Uterus (tissue), 3 donors: ENCODE measurements at regions not wholly inside any gene's neighbourhood (a gene's known extent, or its start where the extent isn't known, plus 50 kb on each side); places are given as distances from the start of the nearest gene placed in this dataset.
"Not testable (repeated sequence)": the region's sequence is repeated elsewhere in the genome, so short reads cannot be mapped to it uniquely, and the experiment has no call there.

Source experiments
- DNase-seq, 2 donors: peaks; one replicate each; pipeline ENCODE4 v3.0.0-alpha.2; 2019 to 2020
- H3K27ac ChIP-seq, 2 donors: fragments of 200-600 bp; sonication (generic); 1 replicate in 1 of 2; 2 replicates in 1 of 2; pipeline ENCODE4 v1.5.1; 2016 to 2018
- H3K27me3 ChIP-seq, 2 donors: fragments of 200-600 bp; sonication (generic); one replicate each; pipeline ENCODE4 v1.5.1; 2018 to 2019; ENCODE audit warnings: control low read depth in 1 of 2
- H3K36me3 ChIP-seq, 2 donors: fragments of 200-600 bp; sonication (generic); one replicate each; pipeline ENCODE4 v1.5.1; 2019; ENCODE audit warnings: control low read depth in 1 of 2
- H3K4me1 ChIP-seq, 2 donors: fragments of 200-600 bp; sonication (generic); one replicate each; pipeline ENCODE4 v1.5.1; 2018 to 2019; ENCODE audit warnings: control low read depth in 1 of 2
- H3K4me3 ChIP-seq, 2 donors: fragments of 200-600 bp; sonication (generic); 1 replicate in 1 of 2; 2 replicates in 1 of 2; pipeline ENCODE4 v1.5.1; 2018 to 2019; ENCODE audit warnings: mild to moderate bottlenecking in 1 of 2
- H3K9me3 ChIP-seq, 2 donors: fragments of 200-600 bp; sonication (generic); one replicate each; pipeline ENCODE4 v1.5.1; 2019; ENCODE audit warnings: control low read depth in 1 of 2
- POLR2A ChIP-seq, 2 donors: fragments of 450-650 bp; IDR thresholded peaks; one replicate each; pipeline ENCODE4 v1.6.1; 2016; ENCODE audit warnings: antibody characterized with exemption in 2 of 2, mild to moderate bottlenecking in 1 of 2, moderate library complexity in 1 of 2
- intact Hi-C: fragments of 100-400 bp; cut with DNase I; formaldehyde crosslinking; loops from one replicate; pipeline ENCODE4 v1.15.1; 2023; ENCODE audit warnings: low total_unique reads
- TF ChIP-seq, protein P1 (sequence below), 4 experiments: fragments of 200-600 bp in 2 of 4; fragments of 450-650 bp in 2 of 4; sonication (generic) in 2 of 4; IDR thresholded peaks; one replicate each; pipeline ENCODE4 v1.5.1; 2016 to 2019; ENCODE audit warnings: antibody characterized with exemption in 4 of 4, mild to moderate bottlenecking in 2 of 4, moderate library complexity in 1 of 4
- donor health status: DM: yes; HTN: yes; CAD: no.

DNA sequence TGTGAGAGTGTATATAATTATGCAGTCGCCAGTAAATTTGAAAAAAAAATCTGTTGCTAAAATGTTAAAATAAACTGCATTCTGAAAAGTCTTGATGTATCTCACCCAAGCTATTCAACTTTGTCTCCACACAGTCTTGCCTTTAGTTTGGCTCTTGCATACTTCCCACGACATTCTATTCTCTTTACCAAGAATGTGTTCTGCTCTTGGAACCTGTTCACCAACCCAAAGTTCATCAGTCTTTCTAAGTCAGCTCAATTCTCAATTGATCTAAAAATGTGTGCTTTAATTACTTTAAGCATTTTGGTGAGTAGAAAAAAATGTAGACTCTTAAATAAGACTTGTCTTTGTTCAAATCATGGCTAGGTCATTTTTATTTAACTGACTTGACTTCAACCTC, 657.7 kb upstream of the TBL1XR1 start:
- Histone ChIP-seq H3K9me3 (no peaks in the 10 kb centered on the region), H3K4me3 (no peak overlapping the region), H3K27ac (no peak overlapping the region), H3K27me3 (no peaks in the 10 kb centered on the region), H3K4me1 (no peaks in the 10 kb centered on the region), H3K36me3 (no peaks in the 10 kb centered on the region)
- intact Hi-C loops = no loop called here
- TF ChIP-seq, protein P1, sequence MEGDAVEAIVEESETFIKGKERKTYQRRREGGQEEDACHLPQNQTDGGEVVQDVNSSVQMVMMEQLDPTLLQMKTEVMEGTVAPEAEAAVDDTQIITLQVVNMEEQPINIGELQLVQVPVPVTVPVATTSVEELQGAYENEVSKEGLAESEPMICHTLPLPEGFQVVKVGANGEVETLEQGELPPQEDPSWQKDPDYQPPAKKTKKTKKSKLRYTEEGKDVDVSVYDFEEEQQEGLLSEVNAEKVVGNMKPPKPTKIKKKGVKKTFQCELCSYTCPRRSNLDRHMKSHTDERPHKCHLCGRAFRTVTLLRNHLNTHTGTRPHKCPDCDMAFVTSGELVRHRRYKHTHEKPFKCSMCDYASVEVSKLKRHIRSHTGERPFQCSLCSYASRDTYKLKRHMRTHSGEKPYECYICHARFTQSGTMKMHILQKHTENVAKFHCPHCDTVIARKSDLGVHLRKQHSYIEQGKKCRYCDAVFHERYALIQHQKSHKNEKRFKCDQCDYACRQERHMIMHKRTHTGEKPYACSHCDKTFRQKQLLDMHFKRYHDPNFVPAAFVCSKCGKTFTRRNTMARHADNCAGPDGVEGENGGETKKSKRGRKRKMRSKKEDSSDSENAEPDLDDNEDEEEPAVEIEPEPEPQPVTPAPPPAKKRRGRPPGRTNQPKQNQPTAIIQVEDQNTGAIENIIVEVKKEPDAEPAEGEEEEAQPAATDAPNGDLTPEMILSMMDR (IDR thresholded peaks at IDR 0.05) = no peak
- TF ChIP-seq POLR2A (IDR thresholded peaks at IDR 0.05) = no peak
- DNase-seq = no peak

DNA sequence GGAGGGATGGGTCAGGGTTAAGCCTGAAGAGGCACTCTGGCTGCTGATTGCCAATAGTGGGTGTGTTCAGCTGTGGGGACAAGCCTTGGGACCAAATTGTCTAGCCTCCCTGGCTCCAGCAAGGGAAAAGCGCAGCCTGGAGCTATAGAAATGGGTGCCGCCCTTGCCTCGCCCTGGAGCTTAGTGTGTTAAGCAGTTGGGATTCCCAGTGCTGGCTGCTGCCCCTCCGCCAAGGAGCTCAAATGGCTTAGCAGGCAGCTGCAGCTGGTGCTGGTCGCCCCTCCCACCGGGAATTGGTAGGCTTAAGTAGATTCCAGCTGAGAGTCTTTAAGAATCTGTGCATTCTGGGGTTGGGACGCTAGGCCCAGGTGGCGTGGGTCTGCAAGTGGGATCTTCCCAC, 662.9 kb upstream of the TBL1XR1 start:
- no peak for DNase-seq
- H3K4me3 ChIP-seq = no peak overlapping the region
- no peaks in the 10 kb centered on the region for H3K4me1 ChIP-seq
- no peak for TF ChIP-seq POLR2A (IDR thresholded peaks at IDR 0.05)
- TF ChIP-seq, protein P1 (IDR thresholded peaks at IDR 0.05) = no peak
- H3K27me3 ChIP-seq = no peaks in the 10 kb centered on the region
- H3K27ac ChIP-seq = no peak overlapping the region
- intact Hi-C loops = no loop called here
- no peaks in the 10 kb centered on the region for H3K36me3 ChIP-seq
- H3K9me3 ChIP-seq = peaks cover 0 to 14% of the 10 kb centered on the region in 2 donors

DNA sequence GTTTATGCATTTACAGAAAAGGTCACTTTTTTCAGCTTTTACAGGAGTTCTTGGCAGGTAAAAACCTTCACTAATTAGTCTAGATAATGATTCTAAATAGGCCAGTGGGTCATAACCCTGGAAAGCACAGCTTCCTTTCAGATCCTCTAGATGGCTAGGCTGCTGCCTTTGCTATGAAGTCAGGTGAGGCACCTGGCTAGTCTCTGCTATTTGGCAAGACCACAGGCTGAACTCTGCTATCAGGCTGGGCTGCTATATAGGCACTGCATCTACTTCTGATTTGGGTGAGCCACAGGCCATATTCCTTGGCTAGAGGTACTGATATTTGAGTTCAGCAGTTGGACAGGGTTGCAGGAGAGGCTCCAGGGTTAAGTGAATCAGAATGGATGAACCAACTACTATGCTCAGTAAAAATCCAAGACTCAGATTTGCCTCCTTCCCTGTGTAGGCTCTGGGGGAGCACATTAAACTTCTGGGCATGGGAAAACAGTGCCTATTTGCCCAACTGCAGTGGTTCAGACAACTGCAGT, 665.7 kb upstream of the TBL1XR1 start:
- H3K9me3 ChIP-seq = peaks cover 0 to 14% of the 10 kb centered on the region in 2 donors
- no peak for DNase-seq

GRCh38 chr3:177871267-177871666, 665.0 kb upstream of the KCNMB2 start:
- H3K36me3 ChIP-seq, H3K4me1 ChIP-seq, H3K4me3 ChIP-seq, H3K27me3 ChIP-seq, H3K9me3 ChIP-seq, DNase-seq, intact Hi-C loops, H3K27ac ChIP-seq: not testable (repeated sequence)

More for the DNA sequence above, 665.7 kb upstream of the TBL1XR1 start:
- Histone ChIP-seq H3K4me1 (no peaks in the 10 kb centered on the region), H3K27me3 (no peaks in the 10 kb centered on the region), H3K4me3 (no peak overlapping the region), H3K27ac (no peak overlapping the region), H3K36me3 (no peaks in the 10 kb centered on the region)
- TF ChIP-seq POLR2A (IDR thresholded peaks at IDR 0.05) = no peak
- TF ChIP-seq, protein P1 (IDR thresholded peaks at IDR 0.05) = no peak
- intact Hi-C loops = no loop called here

GRCh38 chr3:177878192-177878591, 658.0 kb upstream of the KCNMB2 start:
- Histone ChIP-seq H3K4me3 (no peak overlapping the region), H3K27ac (no peak overlapping the region), H3K4me1 (no peaks in the 10 kb centered on the region), H3K9me3 (no peaks in the 10 kb centered on the region), H3K27me3 (no peaks in the 10 kb centered on the region), H3K36me3 (no peaks in the 10 kb centered on the region)
- no peak for DNase-seq
- TF ChIP-seq POLR2A (IDR thresholded peaks at IDR 0.05) = no peak
- TF ChIP-seq, protein P1 (IDR thresholded peaks at IDR 0.05) = no peak
- intact Hi-C loops = no loop called here

DNA sequence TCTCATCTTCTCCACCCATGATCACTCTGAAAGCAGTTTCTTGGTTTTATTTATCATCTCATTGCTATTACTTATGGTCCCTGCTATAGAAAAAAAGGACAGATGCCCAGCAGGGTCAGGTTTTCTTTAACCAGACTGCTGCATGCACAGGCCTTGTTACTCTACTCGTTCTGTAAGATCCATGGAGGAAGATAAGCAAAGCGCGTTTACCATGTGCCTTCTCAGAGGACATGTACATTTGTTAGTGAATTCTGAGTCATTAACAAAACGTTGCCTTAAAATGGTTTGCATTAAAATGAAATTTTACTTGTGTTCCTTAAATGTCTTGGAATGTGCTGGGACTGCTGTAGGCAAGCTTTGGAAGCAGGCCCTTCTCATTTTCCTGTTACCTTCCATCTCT, 657.3 kb upstream of the KCNMB2 start:
- H3K27me3 ChIP-seq = no peaks in the 10 kb centered on the region

More for the DNA sequence above, 657.3 kb upstream of the KCNMB2 start:
- H3K4me3 ChIP-seq = no peak overlapping the region
- TF ChIP-seq, protein P1 (IDR thresholded peaks at IDR 0.05) = no peak
- no peak for TF ChIP-seq POLR2A (IDR thresholded peaks at IDR 0.05)
- no peaks in the 10 kb centered on the region for H3K9me3 ChIP-seq
- intact Hi-C loops = no loop called here
- DNase-seq = no peak
- H3K4me1 ChIP-seq = no peaks in the 10 kb centered on the region
- no peak overlapping the region for H3K27ac ChIP-seq
- no peaks in the 10 kb centered on the region for H3K36me3 ChIP-seq
